Gastroesophageal sphincter (tissue), 3 donors: ENCODE measurements at regions not wholly inside any gene's neighbourhood (a gene's known extent, or its start where the extent isn't known, plus 50 kb on each side); places are given as distances from the start of the nearest gene placed in this dataset.

ENCODE experiments used
- CTCF ChIP-seq, 4 experiments: fragments of 200-600 bp in 2 of 4; fragments of 450-650 bp in 2 of 4; sonication (generic) in 1 of 4; IDR thresholded peaks; one replicate each; pipeline ENCODE4 v1.5.1; 2017 to 2019; ENCODE audit warnings: antibody characterized with exemption in 4 of 4, mild to moderate bottlenecking in 2 of 4, moderate library complexity in 2 of 4
- POLR2AphosphoS5 ChIP-seq: sonication (generic); formaldehyde crosslinking; IDR thresholded peaks from one replicate; pipeline ENCODE4 v1.6.1; 2017; ENCODE audit warnings: antibody characterized with exemption

GRCh38 chr11:89583580-89583979 is 92.4 kb upstream of the NOX4 start:
- TF ChIP-seq CTCF (IDR thresholded peaks at IDR 0.05) (no peak), POLR2AphosphoS5 (no peak)
